Hepatocyte (in vitro differentiated cells): ENCODE measurements at regions not wholly inside any gene's neighbourhood (a gene's known extent, or its start where the extent isn't known, plus 50 kb on each side); places are given as distances from the start of the nearest gene placed in this dataset.

Experiments
- CTCF ChIP-seq: fragments of 200-600 bp; sonication (generic); IDR thresholded peaks from 2 replicates; pipeline ENCODE4 v1.5.1; 2016; ENCODE audit warnings: antibody characterized with exemption, mild to moderate bottlenecking; ENCODE audit not compliant: poor library complexity
- EZH2 ChIP-seq: fragments of 200-600 bp; sonication (generic); IDR thresholded peaks from 2 replicates; pipeline ENCODE4 v1.6.1; 2016; ENCODE audit warnings: antibody characterized with exemption, mild to moderate bottlenecking, borderline replicate concordance
- EZH2phosphoT487 ChIP-seq: fragments of 200-600 bp; sonication (generic); IDR thresholded peaks from one replicate; pipeline ENCODE4 v1.6.1; 2018; ENCODE audit warnings: antibody characterized with exemption, mild to moderate bottlenecking, low read depth, moderate library complexity; ENCODE audit not compliant: unreplicated experiment, severe bottlenecking

- TF ChIP-seq CTCF (no peak), EZH2phosphoT487 (no peak), EZH2 (no peak)
These were observed 153.4 kb upstream of the CAMK1G start for GRCh38 chr1:209430107-209430506.
